GM21390 (cell line): ENCODE measurements at regions not wholly inside any gene's neighbourhood (a gene's known extent, or its start where the extent isn't known, plus 50 kb on each side); places are given as distances from the start of the nearest gene placed in this dataset.
A peak's percentile ranks its signal among the peaks of the same experiment; 100 is the strongest.
"Not testable (repeated sequence)": the region's sequence is repeated elsewhere in the genome, so short reads cannot be mapped to it uniquely, and the experiment has no call there.

Experiments used
- ATAC-seq: cut with Tn5 transposase; IDR thresholded peaks from one replicate; pipeline ENCODE4 v1.9.1; 2021; ENCODE audit not compliant: unreplicated experiment

- ATAC-seq = not testable (repeated sequence)
These were observed 64.8 kb downstream of the B4GALT7 start for GRCh38 chr5:177664737-177665136.

GRCh38 chr5:177665172-177665571 lies 65.2 kb downstream of the B4GALT7 start:
- not testable (repeated sequence) for ATAC-seq

DNA sequence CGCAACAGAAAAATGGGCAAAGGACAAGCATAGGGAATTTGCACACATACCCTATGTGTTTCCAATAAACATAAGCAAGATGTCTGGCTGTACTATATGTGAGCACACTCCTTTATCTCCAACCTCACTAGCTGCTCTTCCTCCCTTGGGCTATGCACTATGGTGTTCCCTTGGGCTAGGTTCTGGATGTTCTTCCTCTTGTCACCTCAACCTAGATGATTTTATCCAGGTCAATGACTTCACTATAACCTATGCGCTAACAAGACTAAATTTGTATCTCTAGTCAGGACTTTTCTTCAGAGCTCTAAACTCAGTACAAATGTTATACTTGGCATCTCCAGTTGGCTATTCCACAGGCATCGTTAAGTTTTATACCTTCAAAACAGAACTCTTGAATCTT lies 66.0 kb downstream of the B4GALT7 start:
- not testable (repeated sequence) for ATAC-seq

DNA sequence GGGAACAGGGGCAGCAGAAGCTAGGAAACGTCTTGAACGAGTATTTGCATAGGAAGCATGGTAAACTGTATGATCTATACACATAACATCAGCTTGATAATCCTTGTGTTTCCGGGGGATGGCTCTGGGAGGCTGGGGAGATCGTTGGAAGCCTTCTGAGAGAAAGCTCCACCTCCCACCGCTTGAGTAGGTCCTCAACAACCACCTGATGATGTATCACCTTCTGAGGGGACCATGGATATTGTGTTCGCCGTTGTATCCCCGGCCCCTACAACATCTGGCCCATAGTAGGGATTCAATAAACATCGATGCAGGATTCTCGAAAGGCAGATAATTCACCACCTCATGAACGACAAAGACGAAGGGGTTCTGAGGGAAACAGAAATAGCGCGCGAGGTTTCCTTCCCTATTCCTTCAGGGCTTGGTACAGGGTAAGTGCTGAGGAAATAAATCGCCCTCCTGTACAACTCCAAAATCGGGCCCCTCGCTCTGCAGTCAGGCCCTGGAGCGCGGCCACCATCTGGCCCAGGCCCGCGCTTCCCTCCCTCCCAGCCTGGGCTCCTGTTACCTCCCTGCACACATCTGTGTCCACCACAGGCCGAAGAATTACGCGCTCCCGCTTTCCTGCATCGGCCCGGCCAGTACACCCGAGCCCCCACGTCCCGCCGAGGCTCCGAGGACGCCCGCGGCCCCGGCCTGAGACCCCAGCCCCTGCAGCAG lies 71.3 kb downstream of the B4GALT7 start:
- ATAC-seq = peak; percentile 46

GRCh38 chr5:177671755-177672690 lies 72.1 kb downstream of the B4GALT7 start:
- ATAC-seq = peak; percentile 74
